ENCODE measurements at regions not wholly inside any gene's neighbourhood (a gene's known extent, or its start where the extent isn't known, plus 50 kb on each side); places are given as distances from the start of the nearest gene placed in this dataset.

DNA sequence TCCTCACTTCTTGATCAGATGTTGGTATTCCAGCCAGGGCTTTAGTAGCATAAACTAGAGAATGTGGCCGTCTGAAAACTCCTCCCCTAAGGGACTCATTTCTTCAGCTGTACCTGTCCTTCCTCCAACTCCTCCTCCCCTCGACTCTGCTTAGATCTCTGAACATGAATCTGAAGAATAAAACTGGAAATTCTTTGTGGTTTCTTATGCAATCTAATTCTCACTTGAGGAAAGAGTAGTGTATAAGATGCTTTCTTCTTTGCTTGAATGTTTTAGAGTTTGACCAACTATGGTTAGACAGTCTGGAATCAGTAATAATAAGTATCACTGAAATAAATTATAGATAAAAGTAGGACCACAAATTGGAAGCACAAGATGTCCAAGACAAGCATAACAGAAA, 128.5 kb downstream of the LRRC70 start:
- no peak overlapping the region for H3K4me3 ChIP-seq (ENCODE audit: control insufficient read depth, low read depth, low read length)
- TF ChIP-seq, protein P1, sequence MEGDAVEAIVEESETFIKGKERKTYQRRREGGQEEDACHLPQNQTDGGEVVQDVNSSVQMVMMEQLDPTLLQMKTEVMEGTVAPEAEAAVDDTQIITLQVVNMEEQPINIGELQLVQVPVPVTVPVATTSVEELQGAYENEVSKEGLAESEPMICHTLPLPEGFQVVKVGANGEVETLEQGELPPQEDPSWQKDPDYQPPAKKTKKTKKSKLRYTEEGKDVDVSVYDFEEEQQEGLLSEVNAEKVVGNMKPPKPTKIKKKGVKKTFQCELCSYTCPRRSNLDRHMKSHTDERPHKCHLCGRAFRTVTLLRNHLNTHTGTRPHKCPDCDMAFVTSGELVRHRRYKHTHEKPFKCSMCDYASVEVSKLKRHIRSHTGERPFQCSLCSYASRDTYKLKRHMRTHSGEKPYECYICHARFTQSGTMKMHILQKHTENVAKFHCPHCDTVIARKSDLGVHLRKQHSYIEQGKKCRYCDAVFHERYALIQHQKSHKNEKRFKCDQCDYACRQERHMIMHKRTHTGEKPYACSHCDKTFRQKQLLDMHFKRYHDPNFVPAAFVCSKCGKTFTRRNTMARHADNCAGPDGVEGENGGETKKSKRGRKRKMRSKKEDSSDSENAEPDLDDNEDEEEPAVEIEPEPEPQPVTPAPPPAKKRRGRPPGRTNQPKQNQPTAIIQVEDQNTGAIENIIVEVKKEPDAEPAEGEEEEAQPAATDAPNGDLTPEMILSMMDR (conservative IDR thresholded peaks at IDR 0.05; ENCODE audit: control insufficient read depth, insufficient read depth, low read depth, low read length): no peak
- no peak for DNase-seq (ENCODE audit: low read depth)

DNA sequence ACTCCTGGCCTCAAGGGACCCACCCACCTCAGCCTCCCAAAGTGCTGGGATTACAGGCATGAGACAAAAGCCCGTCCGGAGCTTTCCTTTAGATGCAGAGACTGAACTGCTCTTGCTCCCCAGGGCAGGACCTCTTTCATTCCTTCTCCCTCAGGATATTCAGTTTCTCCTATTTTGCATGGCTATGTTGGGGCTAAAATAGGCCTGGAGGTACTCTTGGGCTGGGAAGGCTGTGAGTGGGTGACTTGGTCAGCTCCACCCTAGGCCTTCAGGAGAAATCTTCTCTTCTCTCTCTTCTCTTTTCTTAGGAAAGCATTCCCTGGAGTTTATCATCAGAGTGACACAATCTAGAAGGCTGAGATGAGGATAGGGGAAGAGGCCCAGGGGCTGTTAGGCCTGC, 126.4 kb downstream of the LRRC70 start:
- TF ChIP-seq, protein P1 (conservative IDR thresholded peaks at IDR 0.05; ENCODE audit: control insufficient read depth, insufficient read depth, low read depth, low read length): no peak
- DNase-seq (ENCODE audit: low read depth): no peak
- no peak overlapping the region for H3K4me3 ChIP-seq (ENCODE audit: control insufficient read depth, low read depth, low read length)

DNA sequence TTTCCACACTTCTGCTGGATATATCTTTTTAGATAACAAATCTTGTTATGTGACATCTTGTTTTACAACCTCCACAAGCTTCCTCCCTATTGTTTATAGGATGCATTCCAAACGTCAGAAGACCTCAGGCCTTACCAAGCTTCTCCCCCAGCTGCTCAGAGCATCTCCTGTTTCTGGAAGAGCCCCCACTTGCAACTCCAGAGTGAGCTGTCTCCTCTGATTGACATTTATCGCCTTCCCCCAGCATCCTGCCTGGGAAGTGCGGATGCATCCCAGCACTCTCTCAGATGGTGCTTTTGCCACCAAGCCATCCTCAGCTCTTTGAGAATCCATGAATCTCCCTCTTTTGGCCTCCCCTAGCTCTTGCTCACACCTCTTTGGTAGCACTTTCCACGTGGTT, 123.5 kb downstream of the LRRC70 start:
- no peak overlapping the region for H3K4me3 ChIP-seq (ENCODE audit: control insufficient read depth, low read depth, low read length)
- DNase-seq (ENCODE audit: low read depth): no peak
- TF ChIP-seq, protein P1 (conservative IDR thresholded peaks at IDR 0.05; ENCODE audit: control insufficient read depth, insufficient read depth, low read depth, low read length): no peak

DNA sequence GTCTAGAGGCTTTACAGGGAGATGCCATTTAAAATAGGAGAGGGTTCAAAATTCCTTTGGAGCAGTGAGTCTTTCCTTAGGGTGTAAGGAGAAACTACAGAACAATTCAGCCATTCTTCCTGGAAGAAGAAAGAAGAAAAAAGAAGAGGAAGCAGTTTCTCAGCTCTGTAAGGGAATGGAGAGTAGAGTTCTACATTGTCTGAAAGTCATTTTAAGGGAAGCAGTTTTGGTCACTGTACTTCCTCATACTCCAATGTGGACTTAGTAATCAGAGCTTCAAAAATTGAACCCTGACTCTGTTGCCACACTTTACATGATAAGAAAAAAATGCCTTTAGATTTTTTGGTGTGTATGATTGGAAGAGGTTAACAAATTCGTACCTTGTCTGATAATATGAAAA, 122.4 kb downstream of the LRRC70 start:
- TF ChIP-seq, protein P1 (conservative IDR thresholded peaks at IDR 0.05; ENCODE audit: control insufficient read depth, insufficient read depth, low read depth, low read length): no peak
- no peak overlapping the region for H3K4me3 ChIP-seq (ENCODE audit: control insufficient read depth, low read depth, low read length)
- no peak for DNase-seq (ENCODE audit: low read depth)

DNA sequence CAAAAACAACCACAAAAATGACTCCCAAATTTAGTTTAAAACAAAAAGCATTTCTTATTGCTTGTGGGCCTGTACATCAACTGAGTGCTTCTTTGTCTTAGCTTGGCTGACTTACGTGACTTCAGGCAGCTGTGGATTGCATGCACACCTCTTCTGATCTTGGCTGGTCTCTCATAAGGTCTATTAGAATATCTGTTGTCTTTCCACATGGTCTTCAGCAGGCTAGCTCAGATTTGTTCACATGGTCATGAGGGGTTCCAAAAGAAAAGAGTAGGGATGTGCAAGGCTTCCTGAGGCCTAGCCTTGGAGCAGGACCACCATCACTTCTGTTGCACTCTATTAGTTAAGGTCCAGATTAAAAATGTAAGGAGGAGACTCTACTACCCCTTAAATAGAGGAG, 120.1 kb downstream of the LRRC70 start:
- DNase-seq (ENCODE audit: low read depth): no peak
- TF ChIP-seq, protein P1 (conservative IDR thresholded peaks at IDR 0.05; ENCODE audit: control insufficient read depth, insufficient read depth, low read depth, low read length): no peak
- no peak overlapping the region for H3K4me3 ChIP-seq (ENCODE audit: control insufficient read depth, low read depth, low read length)

DNA sequence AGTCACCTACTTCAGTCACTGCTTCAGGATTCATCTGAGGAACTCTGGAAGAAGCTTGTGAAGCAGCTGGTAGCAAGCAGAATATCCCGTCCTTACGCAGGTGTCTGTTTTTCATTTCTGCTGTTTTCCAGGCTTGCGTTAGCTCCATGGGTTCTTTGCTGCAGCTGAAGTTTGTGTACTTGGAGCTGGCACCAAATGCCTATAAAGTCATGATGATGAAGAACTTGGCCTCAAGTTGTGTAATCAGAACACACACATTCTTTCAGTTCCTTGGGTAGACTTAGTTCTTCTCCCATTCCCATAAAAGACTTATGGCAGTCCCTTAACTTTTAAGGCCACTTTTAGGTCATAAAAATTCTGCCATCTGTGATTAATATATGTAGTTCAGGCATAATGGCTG, 116.7 kb downstream of the LRRC70 start:
- no peak overlapping the region for H3K4me3 ChIP-seq (ENCODE audit: control insufficient read depth, low read depth, low read length)
- TF ChIP-seq, protein P1 (conservative IDR thresholded peaks at IDR 0.05; ENCODE audit: control insufficient read depth, insufficient read depth, low read depth, low read length): no peak
- no peak for DNase-seq (ENCODE audit: low read depth)

Data from fibroblast of mammary gland (primary cell).